Mesodermal cell (in vitro differentiated cells): ENCODE measurements at regions not wholly inside any gene's neighbourhood (a gene's known extent, or its start where the extent isn't known, plus 50 kb on each side); places are given as distances from the start of the nearest gene placed in this dataset.

Experiments
- H3K27ac ChIP-seq: 2 replicates; pipeline ENCODE4 v1.7.0; 2013; ENCODE audit warnings: mild to moderate bottlenecking, low read depth, low read length, moderate library complexity; ENCODE audit not compliant: severe bottlenecking
- H3K36me3 ChIP-seq: 2 replicates; pipeline ENCODE4 v1.7.1; 2013; ENCODE audit warnings: mild to moderate bottlenecking, low read length, moderate library complexity; ENCODE audit not compliant: control insufficient read depth, insufficient read depth
- H3K4me1 ChIP-seq: one replicate; pipeline ENCODE4 v1.7.1; 2013; ENCODE audit warnings: mild to moderate bottlenecking, low read length; ENCODE audit not compliant: insufficient read depth, control insufficient read depth, poor library complexity, severe bottlenecking
- H3K4me3 ChIP-seq: 2 replicates; pipeline ENCODE4 v1.7.0; 2013; ENCODE audit warnings: low read length, control low read depth, mild to moderate bottlenecking; ENCODE audit not compliant: insufficient read depth, poor library complexity, severe bottlenecking; ENCODE audit errors: extremely low read depth
- H3K9me3 ChIP-seq: 2 replicates; pipeline ENCODE4 v1.7.1; 2013; ENCODE audit warnings: mild to moderate bottlenecking, low read length, moderate library complexity; ENCODE audit not compliant: control insufficient read depth
- WGBS, 2 experiments: methylation state at CpG; one replicate each; pipeline ENCODE4 v1.1.5; 2013; ENCODE audit warnings: missing lambda C conversion rate in 2 of 2; ENCODE audit not compliant: insufficient coverage in 2 of 2; 5-methylcytosine and 5-hydroxymethylcytosine counted together

DNA sequence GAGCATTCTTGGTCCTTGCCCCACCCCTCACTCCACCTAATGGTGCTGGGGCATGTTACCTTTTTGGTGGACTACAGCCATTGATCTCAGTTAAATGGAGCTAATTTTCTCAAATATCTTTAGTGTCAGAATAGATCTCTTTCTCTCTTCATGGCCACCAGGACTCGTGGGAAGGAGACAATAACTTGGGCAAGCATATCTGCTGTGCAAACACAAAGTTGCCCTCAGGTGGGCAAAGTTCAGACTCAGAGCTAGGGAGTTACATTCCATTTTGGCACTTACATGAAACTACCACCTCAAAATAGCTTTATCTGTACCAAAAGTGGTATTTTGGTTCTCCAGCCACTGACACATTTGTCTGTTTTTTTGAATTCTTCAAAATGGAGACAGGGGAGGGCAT, 671.9 kb upstream of the KLF4 start:
- H3K36me3 ChIP-seq, result no peaks in the 10 kb centered on the region
- H3K9me3 ChIP-seq, result no peaks in the 10 kb centered on the region
- 100% methylated on average over 1 of the region's 1 CpG; no CpG with 5 or more reads in 1 of the 2 experiments for WGBS, 2 experiments
- H3K4me1 ChIP-seq, result no peaks in the 10 kb centered on the region
- H3K27ac ChIP-seq, result no peak overlapping the region
- no peak overlapping the region for H3K4me3 ChIP-seq

DNA sequence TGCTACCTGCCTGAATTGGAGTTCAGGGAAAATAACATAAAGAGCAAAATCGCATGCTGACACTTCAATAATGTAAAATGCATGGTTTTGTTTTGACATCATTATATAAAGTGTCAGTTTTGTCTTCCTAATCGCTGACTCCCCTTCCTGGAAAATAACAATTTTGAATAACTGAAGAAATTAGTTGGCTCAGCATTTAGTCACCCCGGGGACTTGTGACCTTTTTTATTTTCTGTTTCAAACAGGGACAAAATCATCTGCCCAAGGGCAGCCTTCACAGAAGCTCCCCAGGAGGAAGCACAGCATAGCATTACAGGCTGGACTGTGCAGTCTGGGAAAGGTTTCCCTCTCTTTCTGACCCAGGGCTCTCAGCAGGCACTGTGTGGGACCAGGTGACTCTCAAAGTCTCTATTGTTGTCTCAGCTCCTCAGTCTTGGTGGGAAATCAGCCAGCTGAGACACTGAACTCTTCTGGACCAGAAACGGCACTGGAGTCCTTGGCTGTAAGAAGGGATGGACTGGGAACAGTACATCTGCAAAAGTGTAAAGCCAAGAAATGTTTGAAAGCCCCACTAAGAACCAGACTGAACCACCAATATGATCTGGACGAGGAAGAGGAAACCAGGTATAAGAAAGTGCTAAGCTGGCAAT, 671.3 kb upstream of the KLF4 start:
- H3K4me1 ChIP-seq, result no peaks in the 10 kb centered on the region
- 89% methylated on average over 1 of the region's 5 CpGs for WGBS, 2 experiments
- no peaks in the 10 kb centered on the region for H3K9me3 ChIP-seq
- H3K4me3 ChIP-seq, result no peak overlapping the region
- H3K27ac ChIP-seq, result no peak overlapping the region
- H3K36me3 ChIP-seq, result no peaks in the 10 kb centered on the region

DNA sequence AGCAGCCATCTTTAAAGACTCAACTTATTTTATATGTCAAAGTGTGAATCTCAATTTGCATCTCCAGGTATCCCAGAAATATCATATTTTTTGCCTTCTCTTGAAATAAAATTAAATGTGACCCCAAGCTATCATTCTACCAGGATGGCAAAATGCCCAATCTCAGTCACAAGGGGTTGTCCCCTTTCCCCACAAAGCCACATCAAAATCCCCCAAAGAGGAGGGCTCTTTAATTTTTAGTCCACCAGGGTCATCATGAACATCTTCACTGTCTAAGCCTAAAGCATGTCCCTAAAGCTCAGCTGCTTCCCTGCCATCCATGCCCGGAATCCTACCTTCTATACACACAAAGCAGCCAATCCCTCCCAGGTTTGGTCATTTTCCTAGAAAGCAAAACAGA, 670.5 kb upstream of the KLF4 start:
- no peaks in the 10 kb centered on the region for H3K36me3 ChIP-seq
- WGBS, 2 experiments, result 73 to 100% methylated on average over 1 of the region's 1 CpG
- no peak overlapping the region for H3K4me3 ChIP-seq
- no peak overlapping the region for H3K27ac ChIP-seq
- H3K9me3 ChIP-seq, result no peaks in the 10 kb centered on the region
- no peaks in the 10 kb centered on the region for H3K4me1 ChIP-seq

DNA sequence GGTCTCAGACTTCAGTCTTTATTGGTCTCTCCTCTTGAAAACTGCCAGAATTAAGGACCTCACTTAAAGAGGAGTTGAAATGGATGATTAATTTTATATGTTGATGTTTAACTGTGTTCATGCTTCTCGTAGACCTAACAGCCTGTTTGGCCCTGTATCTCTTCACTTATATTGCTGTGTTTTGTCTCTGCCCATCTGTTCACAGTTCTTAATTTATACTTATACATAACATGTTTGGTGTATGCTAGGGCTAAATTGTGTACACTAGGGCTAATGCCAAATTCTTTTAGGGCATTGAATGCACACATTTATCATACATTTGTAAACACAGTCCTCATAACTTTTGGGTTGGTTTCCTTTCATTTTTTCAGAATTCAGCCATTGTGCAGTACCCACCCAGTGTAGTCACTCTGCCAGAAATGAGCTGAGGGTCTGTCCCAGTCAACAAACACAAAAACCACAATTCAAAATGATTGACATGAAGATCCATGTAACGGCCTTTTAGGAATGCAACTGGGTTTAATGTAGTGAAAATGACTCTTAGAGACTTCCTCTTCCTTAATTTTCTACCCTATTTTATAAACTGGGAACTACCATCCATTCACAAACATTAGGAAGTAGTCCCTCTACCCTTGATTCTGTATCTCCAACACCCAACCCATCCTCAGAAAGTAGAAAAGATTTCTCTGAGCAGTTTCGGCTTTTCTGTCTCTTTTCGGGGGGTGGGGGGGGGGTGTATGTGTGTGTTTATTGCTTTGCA, 668.8 kb upstream of the KLF4 start:
- H3K36me3 ChIP-seq, result no peaks in the 10 kb centered on the region
- WGBS, 2 experiments, result 80% methylated on average over 1 of the region's 4 CpGs; no CpG with 5 or more reads in 1 of the 2 experiments
- H3K4me1 ChIP-seq, result no peaks in the 10 kb centered on the region
- H3K27ac ChIP-seq, result no peak overlapping the region
- no peak overlapping the region for H3K4me3 ChIP-seq
- no peaks in the 10 kb centered on the region for H3K9me3 ChIP-seq

DNA sequence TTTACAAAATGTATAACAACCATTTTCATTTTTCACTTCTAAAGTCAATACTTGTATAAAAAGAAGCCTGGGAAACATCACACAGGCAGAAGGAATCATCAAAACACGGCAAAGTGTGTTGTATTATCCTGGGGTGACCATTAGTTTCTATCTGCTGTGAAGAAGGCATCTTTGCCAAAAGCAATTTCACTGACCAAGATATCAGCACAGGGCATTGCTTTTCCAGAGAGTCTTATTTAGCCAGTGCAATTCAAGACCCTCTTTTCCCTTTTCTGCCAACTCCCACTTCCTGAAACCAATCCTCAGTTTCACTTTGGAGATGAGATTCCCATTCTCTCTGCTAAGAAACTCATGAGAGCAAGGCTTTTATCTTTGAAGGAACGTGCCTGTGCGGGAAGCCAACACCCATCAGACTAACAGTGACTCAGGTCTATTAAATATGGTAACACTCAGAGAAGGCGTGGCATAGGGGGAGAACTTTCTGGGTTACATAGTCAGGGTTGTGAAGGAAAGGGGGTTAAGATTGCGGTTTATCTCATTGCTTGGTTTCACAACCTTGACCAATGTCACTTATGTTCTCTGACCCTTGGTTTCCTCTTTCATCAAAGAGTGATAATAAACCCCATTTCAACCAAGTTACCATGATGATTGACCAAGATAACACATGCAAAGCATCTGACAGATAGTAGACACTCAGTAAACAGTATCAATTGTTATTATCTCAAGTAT, 666.9 kb upstream of the KLF4 start:
- Histone ChIP-seq H3K4me1 (no peaks in the 10 kb centered on the region), H3K27ac (no peak overlapping the region), H3K9me3 (no peaks in the 10 kb centered on the region), H3K4me3 (no peak overlapping the region), H3K36me3 (no peaks in the 10 kb centered on the region)
- 91 to 100% methylated on average over 2 to 4 of the region's 5 CpGs for WGBS, 2 experiments

DNA sequence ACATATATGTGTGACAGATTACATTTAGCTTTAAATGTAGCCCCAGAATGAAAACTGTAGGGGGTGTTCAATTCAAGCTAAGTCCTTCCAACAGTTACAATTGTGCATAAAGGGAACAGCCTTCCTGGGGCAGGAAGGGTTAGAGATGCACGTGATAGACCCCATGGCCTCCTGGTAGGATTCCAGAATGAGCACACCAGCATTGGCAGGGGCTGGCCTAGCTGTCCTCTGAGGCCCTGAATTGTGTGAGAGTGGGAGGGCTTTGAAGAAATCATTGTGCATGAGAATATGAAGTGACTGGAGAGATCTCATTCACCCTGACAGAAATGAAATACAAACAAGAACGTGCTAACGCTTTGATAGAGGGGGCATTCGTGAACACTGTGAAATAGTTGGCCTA, 663.8 kb upstream of the KLF4 start:
- no peaks in the 10 kb centered on the region for H3K36me3 ChIP-seq
- no peaks in the 10 kb centered on the region for H3K4me1 ChIP-seq
- 71 to 83% methylated on average over 1 to 4 of the region's 4 CpGs for WGBS, 2 experiments
- no peak overlapping the region for H3K27ac ChIP-seq
- H3K4me3 ChIP-seq, result no peak overlapping the region
- H3K9me3 ChIP-seq, result no peaks in the 10 kb centered on the region

DNA sequence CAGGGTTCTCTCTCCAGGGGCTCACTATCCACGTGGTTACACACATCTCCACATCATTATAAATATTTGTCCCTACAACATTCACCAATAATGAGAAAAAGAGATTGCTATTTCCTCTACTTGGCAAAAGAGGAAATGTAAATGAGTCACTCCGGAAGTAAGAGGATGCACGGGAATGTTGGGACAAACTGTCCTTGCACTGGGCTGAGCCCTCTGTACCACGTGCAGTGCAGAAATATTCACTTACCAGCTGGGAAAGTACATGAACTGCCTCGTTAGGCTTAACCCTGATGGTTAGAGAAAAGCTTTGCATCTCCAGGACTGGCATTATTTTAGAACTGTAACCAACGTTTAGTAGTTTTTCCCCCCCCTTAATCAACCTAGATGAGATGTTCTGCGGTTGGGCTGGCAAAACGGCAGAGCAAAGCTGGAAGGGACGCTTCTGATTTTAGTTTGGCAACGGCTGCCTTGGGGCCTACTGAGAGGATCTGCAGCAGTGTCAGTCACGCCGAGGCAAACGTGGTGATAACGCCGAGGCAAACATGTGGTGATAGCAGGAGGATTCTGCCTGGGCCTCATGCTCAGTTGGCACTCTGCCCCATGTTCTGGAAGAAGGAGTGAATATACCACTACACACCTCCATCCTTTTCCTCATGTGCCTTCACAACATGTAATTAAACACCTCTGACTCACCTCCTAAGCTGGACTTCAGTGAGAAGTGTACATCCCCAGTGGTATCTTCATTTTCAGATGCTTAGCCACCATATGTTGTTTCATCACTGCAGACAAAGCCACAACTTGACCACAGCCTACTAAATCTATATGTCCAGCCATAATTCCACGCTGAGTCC, 661.4 kb upstream of the KLF4 start:
- Histone ChIP-seq H3K27ac (no peak overlapping the region), H3K4me1 (no peaks in the 10 kb centered on the region), H3K4me3 (no peak overlapping the region), H3K9me3 (no peaks in the 10 kb centered on the region), H3K36me3 (no peaks in the 10 kb centered on the region)
- 83 to 93% methylated on average over 10 to 13 of the region's 16 CpGs for WGBS, 2 experiments

DNA sequence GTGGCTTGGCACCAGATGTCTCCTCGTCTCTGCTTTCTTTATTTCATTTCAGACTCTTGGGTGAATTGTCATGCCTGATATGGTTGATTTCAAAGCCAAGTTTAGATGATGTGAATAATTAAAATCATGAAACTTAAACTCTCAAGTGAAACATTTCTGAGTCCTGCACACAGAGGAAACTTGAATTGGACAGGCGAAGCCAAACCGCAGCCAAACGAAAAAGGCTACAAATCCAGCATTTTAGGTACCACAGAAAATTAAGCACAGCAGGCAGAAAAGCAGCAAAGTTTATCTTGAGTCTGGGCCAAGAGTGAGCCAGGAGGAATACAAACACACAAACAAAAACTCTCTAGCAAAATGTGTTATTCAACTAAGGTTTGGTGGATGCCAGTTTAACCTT, 659.8 kb upstream of the KLF4 start:
- WGBS, 2 experiments, result 100% methylated on average over 3 of the region's 4 CpGs; no CpG with 5 or more reads in 1 of the 2 experiments
- Histone ChIP-seq H3K9me3 (no peaks in the 10 kb centered on the region), H3K4me3 (no peak overlapping the region), H3K4me1 (no peaks in the 10 kb centered on the region), H3K27ac (no peak overlapping the region), H3K36me3 (no peaks in the 10 kb centered on the region)

DNA sequence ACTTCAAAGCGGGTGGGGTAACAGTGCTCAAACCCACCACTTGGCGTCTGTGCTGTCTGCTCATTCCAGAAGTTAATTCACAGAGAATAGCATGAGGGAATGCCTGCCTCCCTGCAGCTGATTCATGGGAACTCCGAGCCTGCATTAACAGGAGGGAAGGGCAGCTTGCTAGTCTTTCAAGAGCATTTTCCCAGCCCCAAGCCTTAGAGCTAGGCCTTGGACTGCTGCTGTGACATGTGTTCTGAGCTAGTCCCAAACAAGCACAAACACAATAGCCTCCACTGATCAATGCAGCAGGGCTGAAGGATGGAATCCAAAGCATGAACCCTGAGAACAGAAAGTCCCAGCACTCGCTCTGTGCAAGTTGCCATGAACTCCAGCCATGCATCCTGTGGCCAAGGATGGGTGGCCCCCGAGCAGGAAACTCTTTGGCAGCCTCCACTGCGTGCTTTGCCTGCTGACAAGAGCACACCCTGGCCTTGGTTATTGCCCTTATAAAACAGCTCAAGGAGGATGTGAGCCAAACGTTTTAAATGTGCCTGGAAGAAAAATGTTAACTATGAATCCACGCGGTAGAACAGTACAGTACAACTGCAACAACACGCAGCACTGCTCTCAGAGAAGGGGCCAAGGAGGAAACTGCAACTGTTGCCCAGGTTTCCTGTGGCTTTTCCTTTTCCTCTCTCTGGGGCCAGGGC, 653.1 kb upstream of the KLF4 start:
- Histone ChIP-seq H3K27ac (peak overlapping the region; percentile 66), H3K4me3 (no peak overlapping the region), H3K4me1 (peaks cover 4% of the 10 kb centered on the region), H3K9me3 (no peaks in the 10 kb centered on the region), H3K36me3 (no peaks in the 10 kb centered on the region)
- 70 to 72% methylated on average over 10 of the region's 10 CpGs for WGBS, 2 experiments

DNA sequence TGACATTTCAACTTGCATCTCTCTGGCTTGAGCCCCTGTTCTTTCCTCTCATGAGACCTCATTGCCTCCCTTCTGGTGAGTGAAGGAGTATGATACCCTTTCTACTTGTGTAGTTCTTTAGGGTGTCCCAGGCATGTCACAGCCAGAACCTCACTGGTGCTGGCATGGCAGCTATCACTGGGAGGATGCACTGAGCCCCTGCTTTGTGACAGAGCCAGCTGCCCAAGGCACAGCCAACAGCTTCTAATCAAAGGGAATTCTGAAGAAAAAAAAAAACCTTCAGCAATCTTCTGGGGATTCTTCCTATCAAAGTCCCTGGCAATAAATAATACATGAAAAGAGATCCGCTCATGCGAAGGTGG, 652.6 kb upstream of the KLF4 start:
- 100% methylated on average over 2 of the region's 2 CpGs for WGBS, 2 experiments
- H3K4me1 ChIP-seq, result peaks cover 4% of the 10 kb centered on the region
- H3K4me3 ChIP-seq, result no peak overlapping the region
- no peaks in the 10 kb centered on the region for H3K36me3 ChIP-seq
- no peaks in the 10 kb centered on the region for H3K9me3 ChIP-seq
- H3K27ac ChIP-seq, result peak overlapping the region; percentile 66
